H9 (cell line): ENCODE measurements at regions not wholly inside any gene's neighbourhood (a gene's known extent, or its start where the extent isn't known, plus 50 kb on each side); places are given as distances from the start of the nearest gene placed in this dataset.

Experiments
- DNase-seq: peaks from one replicate; pipeline ENCODE4 v3.0.0-alpha.2; 2017
- H2AFZ ChIP-seq: one replicate; pipeline ENCODE4 v1.6.1; 2013; ENCODE audit warnings: mild to moderate bottlenecking, low read length, control low read depth, moderate library complexity
- H2AK5ac ChIP-seq: 2 replicates; pipeline ENCODE4 v1.6.1; 2013; ENCODE audit warnings: low read length, control low read depth, mixed read lengths; ENCODE audit not compliant: insufficient read length
- H2BK120ac ChIP-seq: one replicate; pipeline ENCODE4 v1.6.1; 2013; ENCODE audit warnings: low read depth, mild to moderate bottlenecking, low read length, control low read depth, inconsistent platforms; ENCODE audit not compliant: poor library complexity, severe bottlenecking
- H2BK12ac ChIP-seq: 2 replicates; pipeline ENCODE4 v1.6.1; 2013; ENCODE audit warnings: low read length, control low read depth, mixed read lengths, low read depth; ENCODE audit not compliant: insufficient read length
- H2BK15ac ChIP-seq: 2 replicates; pipeline ENCODE4 v1.6.1; 2013; ENCODE audit warnings: low read depth, low read length, control low read depth
- H2BK20ac ChIP-seq: one replicate; pipeline ENCODE4 v1.6.1; 2013; ENCODE audit warnings: low read depth, mild to moderate bottlenecking, low read length, control low read depth, inconsistent platforms; ENCODE audit not compliant: poor library complexity, severe bottlenecking
- H2BK5ac ChIP-seq: 2 replicates; pipeline ENCODE4 v1.6.1; 2013; ENCODE audit warnings: low read length, control low read depth, mixed read lengths; ENCODE audit not compliant: insufficient read length
- H3K14ac ChIP-seq: 2 replicates; pipeline ENCODE4 v1.6.1; 2013; ENCODE audit warnings: low read length, control low read depth; ENCODE audit not compliant: insufficient read depth
- H3K18ac ChIP-seq: 2 replicates; pipeline ENCODE4 v1.6.1; 2013; ENCODE audit warnings: low read depth, mild to moderate bottlenecking, mixed read lengths, low read length, control low read depth; ENCODE audit not compliant: insufficient read length
- H3K23ac ChIP-seq: 2 replicates; pipeline ENCODE4 v1.6.1; 2013; ENCODE audit warnings: low read length, control low read depth, mixed read lengths, low read depth; ENCODE audit not compliant: insufficient read length
- H3K23me2 ChIP-seq: 2 replicates; pipeline ENCODE4 v1.6.1; 2013; ENCODE audit warnings: low read depth, mild to moderate bottlenecking, mixed read lengths, low read length, control low read depth; ENCODE audit not compliant: insufficient read length, poor library complexity, severe bottlenecking
- H3K27ac ChIP-seq: 2 replicates; pipeline ENCODE4 v1.5.1; 2013; ENCODE audit warnings: low read length, control low read depth, mixed read lengths, low read depth; ENCODE audit not compliant: insufficient read length
- H3K27me3 ChIP-seq: 2 replicates; pipeline ENCODE4 v1.6.1; 2013; ENCODE audit warnings: low read length, control low read depth, inconsistent platforms; ENCODE audit not compliant: insufficient read depth
- H3K4ac ChIP-seq: 2 replicates; pipeline ENCODE4 v1.6.1; 2013; ENCODE audit warnings: low read depth, mild to moderate bottlenecking, control low read depth, inconsistent platforms, low read length, moderate library complexity
- H3K4me1 ChIP-seq: 2 replicates; pipeline ENCODE4 v1.6.1; 2013; ENCODE audit warnings: low read length, control low read depth, inconsistent platforms; ENCODE audit not compliant: insufficient read depth
- H3K4me2 ChIP-seq: 2 replicates; pipeline ENCODE4 v1.6.1; 2013; ENCODE audit warnings: low read length, control low read depth, mixed read lengths; ENCODE audit not compliant: insufficient read length, insufficient read depth
- H3K56ac ChIP-seq: 2 replicates; pipeline ENCODE4 v1.6.1; 2013; ENCODE audit warnings: low read depth, mild to moderate bottlenecking, mixed read lengths, low read length, control low read depth; ENCODE audit not compliant: insufficient read length
- H3K79me1 ChIP-seq: 2 replicates; pipeline ENCODE4 v1.6.1; 2013; ENCODE audit warnings: low read depth, mild to moderate bottlenecking, moderate library complexity, low read length, control low read depth, inconsistent platforms; ENCODE audit not compliant: insufficient read depth, poor library complexity, severe bottlenecking
- H3K79me2 ChIP-seq: 2 replicates; pipeline ENCODE4 v1.6.1; 2013; ENCODE audit warnings: low read length, control low read depth, inconsistent platforms; ENCODE audit not compliant: insufficient read depth
- H3K9ac ChIP-seq: 2 replicates; pipeline ENCODE4 v1.6.1; 2013; ENCODE audit warnings: low read length, control low read depth, mixed read lengths; ENCODE audit not compliant: insufficient read length; ENCODE audit errors: extremely low read depth
- H3K9me3 ChIP-seq: one replicate; pipeline ENCODE4 v1.6.1; 2013; ENCODE audit warnings: low read depth, low read length, inconsistent platforms; ENCODE audit not compliant: control insufficient read depth
- H3T11ph ChIP-seq: one replicate; pipeline ENCODE4 v1.6.1; 2013; ENCODE audit warnings: mild to moderate bottlenecking, low read length, control low read depth, inconsistent platforms
- H4K20me1 ChIP-seq: one replicate; pipeline ENCODE4 v1.6.1; 2013; ENCODE audit not compliant: control insufficient read depth, insufficient read length, insufficient read depth
- H4K5ac ChIP-seq: 2 replicates; pipeline ENCODE4 v1.6.1; 2013; ENCODE audit warnings: low read depth, mild to moderate bottlenecking, mixed read lengths, low read length, control low read depth; ENCODE audit not compliant: insufficient read length
- H4K8ac ChIP-seq: replicated peaks from 2 replicates; pipeline ENCODE4 v1.6.1; 2013; ENCODE audit warnings: low read length, control low read depth, mixed read lengths, low read depth; ENCODE audit not compliant: insufficient read length
- H4K91ac ChIP-seq: 2 replicates; pipeline ENCODE4 v1.6.1; 2013; ENCODE audit warnings: low read depth, mild to moderate bottlenecking, moderate library complexity, mixed read lengths, low read length, control low read depth; ENCODE audit not compliant: insufficient read length
- H3K27ac Mint-ChIP-seq, 3 experiments: 2 replicates in 2 of 3; 3 replicates in 1 of 3; pipeline ENCODE4 v1.8.0; 2020 to 2021; ENCODE audit warnings: mixed read lengths in 3 of 3, mild to moderate bottlenecking in 1 of 3, moderate library complexity in 1 of 3
- H3K27me3 Mint-ChIP-seq: 2 replicates; pipeline ENCODE4 v1.8.0; 2021; ENCODE audit warnings: low read depth, mild to moderate bottlenecking, moderate library complexity, mixed read lengths
- H3K36me3 Mint-ChIP-seq, 3 experiments: 2 replicates in 2 of 3; 3 replicates in 1 of 3; pipeline ENCODE4 v1.8.0; 2020 to 2021; ENCODE audit warnings: low read depth in 3 of 3, mixed read lengths in 3 of 3; ENCODE audit not compliant: insufficient read depth in 1 of 3
- H3K4me1 Mint-ChIP-seq, 2 experiments: 2 replicates each; pipeline ENCODE4 v1.8.0; 2020; ENCODE audit warnings: mixed read lengths in 2 of 2
- H3K4me3 Mint-ChIP-seq, 2 experiments: 2 replicates in 1 of 2; 3 replicates in 1 of 2; pipeline ENCODE4 v1.8.0; 2020 to 2021; ENCODE audit warnings: mild to moderate bottlenecking in 2 of 2, mixed read lengths in 2 of 2, moderate library complexity in 1 of 2
- H3K9me3 Mint-ChIP-seq, 2 experiments: 2 replicates in 1 of 2; 3 replicates in 1 of 2; pipeline ENCODE4 v1.8.0; 2020; ENCODE audit warnings: mild to moderate bottlenecking in 2 of 2, mixed read lengths in 2 of 2, moderate library complexity in 1 of 2
- CTCF ChIP-seq: fragments of 200-600 bp; sonication (generic); conservative IDR thresholded peaks from 3 replicates; pipeline ENCODE4 v1.8.0; 2021; ENCODE audit warnings: antibody characterized with exemption, mild to moderate bottlenecking
- WGBS: extraction: QIAGEN DNeasy Blood & Tissue Kit; methylation state at CpG from one replicate; pipeline ENCODE4 v1.1.7; 2013; ENCODE audit warnings: missing lambda C conversion rate, low lambda C conversion rate, mixed read lengths; ENCODE audit not compliant: insufficient read length; ENCODE audit errors: extremely low coverage; 5-methylcytosine and 5-hydroxymethylcytosine counted together

DNA sequence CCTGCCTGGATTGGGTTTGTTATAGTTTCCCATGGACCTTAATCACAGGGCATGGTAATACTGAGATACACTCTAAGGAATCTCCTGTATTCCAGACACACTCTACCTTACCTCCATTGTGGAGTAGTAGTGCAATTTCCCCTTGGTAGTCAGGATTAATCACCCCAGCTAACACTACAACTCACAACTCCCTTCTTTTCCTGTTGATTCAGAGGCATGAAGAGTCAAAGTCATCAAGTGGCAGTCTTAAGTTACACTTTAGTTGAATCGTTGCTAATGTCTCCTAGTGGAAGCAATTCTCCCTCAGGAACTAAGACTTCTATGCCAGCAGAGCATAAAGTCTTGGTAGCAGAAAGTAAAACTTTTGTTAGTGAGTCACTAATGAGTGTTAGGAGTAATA, 122.7 kb upstream of the APC start:
- Histone ChIP-seq H4K8ac (no peak overlapping the region), H2AFZ (no peak overlapping the region), H2BK12ac (no peak overlapping the region), H2BK5ac (no peak overlapping the region), H3K27ac (no peak overlapping the region), H3K23ac (no peak overlapping the region), H2BK120ac (no peak overlapping the region), H4K20me1 (no peaks in the 10 kb centered on the region), H3K4me1 (no peaks in the 10 kb centered on the region), H3K9me3 (no peaks in the 10 kb centered on the region), H3K79me1 (no peaks in the 10 kb centered on the region), H3K9ac (no peak overlapping the region), H3K23me2 (no peaks in the 10 kb centered on the region), H3K4ac (no peak overlapping the region), H4K5ac (no peak overlapping the region), H3K79me2 (no peaks in the 10 kb centered on the region), H3K56ac (no peak overlapping the region), H2BK20ac (no peak overlapping the region), H4K91ac (no peak overlapping the region), H3K27me3 (no peaks in the 10 kb centered on the region), H3T11ph (no peak overlapping the region), H3K18ac (no peak overlapping the region), H2BK15ac (no peak overlapping the region), H3K14ac (no peak overlapping the region), H3K4me2 (no peak overlapping the region), H2AK5ac (no peak overlapping the region)
- H3K27me3 Mint-ChIP-seq, result no peaks in the 10 kb centered on the region; the same call in 1 of the 2 replicates
- DNase-seq, result no peak
- TF ChIP-seq CTCF, result no peak
- H3K36me3 Mint-ChIP-seq, result no peaks in the 10 kb centered on the region
- no peak overlapping the region for H3K27ac Mint-ChIP-seq
- no peaks in the 10 kb centered on the region for H3K4me1 Mint-ChIP-seq
- WGBS, result no CpG with 5 or more reads among the region's 1 CpG
- H3K4me3 Mint-ChIP-seq, result no peak overlapping the region
- no peaks in the 10 kb centered on the region for H3K9me3 Mint-ChIP-seq
